ENCODE measurements at regions not wholly inside any gene's neighbourhood (a gene's known extent, or its start where the extent isn't known, plus 50 kb on each side); places are given as distances from the start of the nearest gene placed in this dataset.

GRCh38 chr13:33548069-33548468 is 262.5 kb upstream of the STARD13 start:
- Histone ChIP-seq H4K5ac (ENCODE audit: insufficient read length, low read depth, low read length) (no peak overlapping the region), H3K56ac (ENCODE audit: insufficient read length, low read depth, low read length) (no peak overlapping the region), H3K4me1 (ENCODE audit: insufficient read depth, low read length) (no peaks in the 10 kb centered on the region), H2BK12ac (ENCODE audit: insufficient read length, low read depth, low read length) (no peak overlapping the region), H3T11ph (ENCODE audit: low read length) (no peak overlapping the region), H3K18ac (ENCODE audit: insufficient read length, low read depth, low read length) (no peak overlapping the region), H2AFZ (ENCODE audit: low read length) (no peak overlapping the region), H3K4ac (ENCODE audit: low read depth, low read length) (no peak overlapping the region), H4K91ac (ENCODE audit: insufficient read length, low read depth, low read length) (no peak overlapping the region), H3K27me3 (ENCODE audit: insufficient read depth, low read length) (no peaks in the 10 kb centered on the region), H4K8ac (replicated peaks; ENCODE audit: insufficient read length, low read depth, low read length) (no peak overlapping the region), H3K14ac (ENCODE audit: insufficient read depth, low read length) (no peak overlapping the region), H3K4me2 (ENCODE audit: insufficient read depth, insufficient read length, low read length) (no peak overlapping the region), H2AK5ac (ENCODE audit: insufficient read length, low read length) (no peak overlapping the region), H2BK20ac (ENCODE audit: low read depth, low read length, poor library complexity, severe bottlenecking) (no peak overlapping the region), H4K20me1 (ENCODE audit: control insufficient read depth, insufficient read depth, insufficient read length) (no peaks in the 10 kb centered on the region), H3K27ac (ENCODE audit: insufficient read length, low read depth, low read length) (no peak overlapping the region), H3K9me3 (ENCODE audit: control insufficient read depth, low read depth, low read length) (no peaks in the 10 kb centered on the region), H3K9ac (ENCODE audit: extremely low read depth, insufficient read length, low read length) (no peak overlapping the region), H2BK15ac (ENCODE audit: low read depth, low read length) (no peak overlapping the region), H3K23ac (ENCODE audit: insufficient read length, low read depth, low read length) (no peak overlapping the region), H2BK120ac (ENCODE audit: low read depth, low read length, poor library complexity, severe bottlenecking) (no peak overlapping the region), H2BK5ac (ENCODE audit: insufficient read length, low read length) (no peak overlapping the region), H3K79me1 (ENCODE audit: insufficient read depth, low read depth, low read length, poor library complexity, severe bottlenecking) (no peaks in the 10 kb centered on the region), H3K79me2 (ENCODE audit: insufficient read depth, low read length) (no peaks in the 10 kb centered on the region), H3K23me2 (ENCODE audit: insufficient read length, low read depth, low read length, poor library complexity, severe bottlenecking) (peaks cover under 1% of the 10 kb centered on the region)
- Mint-ChIP-seq H3K4me3 (no peak overlapping the region), H3K27ac (no peak overlapping the region), H3K4me1 (peaks cover 22 to 24% of the 10 kb centered on the region in 2 experiments), H3K36me3 (ENCODE audit: insufficient read depth in 1 of 3, low read depth in 3 of 3) (no peaks in the 10 kb centered on the region), H3K27me3 (ENCODE audit: low read depth) (no peaks in the 10 kb centered on the region), H3K9me3 (no peaks in the 10 kb centered on the region)
- no peak for DNase-seq
- TF ChIP-seq CTCF (conservative IDR thresholded peaks at IDR 0.05) = no peak
